ENCODE measurements at regions not wholly inside any gene's neighbourhood (a gene's known extent, or its start where the extent isn't known, plus 50 kb on each side); places are given as distances from the start of the nearest gene placed in this dataset.

DNA sequence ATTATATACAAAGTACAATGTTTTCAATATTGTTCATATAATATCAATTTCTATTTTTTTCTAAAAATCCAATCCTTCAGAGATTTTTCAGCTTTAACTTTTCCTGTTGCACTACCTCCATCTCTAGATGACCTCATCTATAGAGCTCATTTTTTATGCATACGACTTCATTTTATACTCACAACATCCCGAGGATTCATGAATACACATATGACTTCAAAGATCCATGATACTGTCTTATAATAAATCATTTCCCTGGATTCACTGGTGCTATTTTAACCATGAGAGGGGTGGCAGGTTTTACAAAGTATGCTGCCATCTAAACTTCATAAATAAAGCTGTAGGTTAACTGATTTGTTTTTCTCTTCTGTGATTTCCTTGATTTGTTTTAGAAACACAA is 694.6 kb downstream of the EPHA4 start:
- Histone ChIP-seq H2AFZ (ENCODE audit: low read length) (no peak overlapping the region), H3K27me3 (ENCODE audit: low read length) (no peaks in the 10 kb centered on the region), H3K36me3 (ENCODE audit: low read depth, low read length) (no peaks in the 10 kb centered on the region), H3K79me2 (ENCODE audit: low read length) (no peaks in the 10 kb centered on the region), H3K9me3 (ENCODE audit: low read length) (no peaks in the 10 kb centered on the region), H3K9me2 (replicated peaks; ENCODE audit: low read length) (no peaks in the 10 kb centered on the region), H3K9ac (ENCODE audit: low read length) (no peak overlapping the region), H3K4me1 (ENCODE audit: insufficient read depth, low read length) (peaks cover 9% of the 10 kb centered on the region; the same call in 1 of the 2 replicates), H4K20me1 (ENCODE audit: low read length) (no peaks in the 10 kb centered on the region), H3K27ac (ENCODE audit: low read length) (no peak overlapping the region), H3K4me3 (ENCODE audit: low read length) (no peak overlapping the region), H3F3A (ENCODE audit: low read length, unreplicated experiment) (no peaks in the 10 kb centered on the region), H3K4me2 (ENCODE audit: low read length) (no peak overlapping the region)
- intact Hi-C loops (cut with micrococcal nuclease): no loop called here
- CTCF ChIA-PET: no interaction called here
- no peak for ATAC-seq
- POLR2A ChIA-PET (ENCODE audit: unreplicated experiment): no interaction called here
- TF ChIP-seq EZH2 (IDR thresholded peaks at IDR 0.05; ENCODE audit: low read length, unreplicated experiment) (no peak), EZH2phosphoT487 (IDR thresholded peaks at IDR 0.05; ENCODE audit: borderline replicate concordance, low read length) (no peak)
- TF ChIP-seq, protein P1, sequence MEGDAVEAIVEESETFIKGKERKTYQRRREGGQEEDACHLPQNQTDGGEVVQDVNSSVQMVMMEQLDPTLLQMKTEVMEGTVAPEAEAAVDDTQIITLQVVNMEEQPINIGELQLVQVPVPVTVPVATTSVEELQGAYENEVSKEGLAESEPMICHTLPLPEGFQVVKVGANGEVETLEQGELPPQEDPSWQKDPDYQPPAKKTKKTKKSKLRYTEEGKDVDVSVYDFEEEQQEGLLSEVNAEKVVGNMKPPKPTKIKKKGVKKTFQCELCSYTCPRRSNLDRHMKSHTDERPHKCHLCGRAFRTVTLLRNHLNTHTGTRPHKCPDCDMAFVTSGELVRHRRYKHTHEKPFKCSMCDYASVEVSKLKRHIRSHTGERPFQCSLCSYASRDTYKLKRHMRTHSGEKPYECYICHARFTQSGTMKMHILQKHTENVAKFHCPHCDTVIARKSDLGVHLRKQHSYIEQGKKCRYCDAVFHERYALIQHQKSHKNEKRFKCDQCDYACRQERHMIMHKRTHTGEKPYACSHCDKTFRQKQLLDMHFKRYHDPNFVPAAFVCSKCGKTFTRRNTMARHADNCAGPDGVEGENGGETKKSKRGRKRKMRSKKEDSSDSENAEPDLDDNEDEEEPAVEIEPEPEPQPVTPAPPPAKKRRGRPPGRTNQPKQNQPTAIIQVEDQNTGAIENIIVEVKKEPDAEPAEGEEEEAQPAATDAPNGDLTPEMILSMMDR (conservative IDR thresholded peaks at IDR 0.05; ENCODE audit: low read depth, low read length): no peak
- no peak for DNase-seq
- BruUV-seq (replicated peaks): no TSS peak

- Histone ChIP-seq H3K9ac (ENCODE audit: low read length) (no peak overlapping the region), H3K27ac (ENCODE audit: low read length) (no peak overlapping the region), H3K36me3 (ENCODE audit: low read depth, low read length) (no peaks in the 10 kb centered on the region), H3K27me3 (ENCODE audit: low read length) (no peaks in the 10 kb centered on the region), H2AFZ (ENCODE audit: low read length) (no peak overlapping the region), H3F3A (ENCODE audit: low read length, unreplicated experiment) (no peaks in the 10 kb centered on the region), H3K4me3 (ENCODE audit: low read length) (no peak overlapping the region), H3K9me3 (ENCODE audit: low read length) (no peaks in the 10 kb centered on the region), H3K9me2 (replicated peaks; ENCODE audit: low read length) (no peaks in the 10 kb centered on the region), H3K79me2 (ENCODE audit: low read length) (no peaks in the 10 kb centered on the region), H3K4me1 (ENCODE audit: insufficient read depth, low read length) (peaks cover 9% of the 10 kb centered on the region; the same call in 1 of the 2 replicates), H4K20me1 (ENCODE audit: low read length) (no peaks in the 10 kb centered on the region), H3K4me2 (ENCODE audit: low read length) (no peak overlapping the region)
- TF ChIP-seq, protein P1 (conservative IDR thresholded peaks at IDR 0.05; ENCODE audit: low read depth, low read length): no peak
- TF ChIP-seq EZH2phosphoT487 (IDR thresholded peaks at IDR 0.05; ENCODE audit: borderline replicate concordance, low read length) (no peak), EZH2 (IDR thresholded peaks at IDR 0.05; ENCODE audit: low read length, unreplicated experiment) (no peak)
- no TSS peak for BruUV-seq (replicated peaks)
- intact Hi-C loops (cut with micrococcal nuclease): no loop called here
- POLR2A ChIA-PET (ENCODE audit: unreplicated experiment): no interaction called here
- DNase-seq (no peak), ATAC-seq (no peak)
- CTCF ChIA-PET: no interaction called here
Observed at GRCh38 chr2:220877897-220878296, 694.2 kb downstream of the EPHA4 start.

- Histone ChIP-seq H3K4me1 (ENCODE audit: insufficient read depth, low read length) (no peaks in the 10 kb centered on the region), H3K36me3 (ENCODE audit: low read depth, low read length) (no peaks in the 10 kb centered on the region), H3K79me2 (ENCODE audit: low read length) (no peaks in the 10 kb centered on the region), H3K4me3 (ENCODE audit: low read length) (no peak overlapping the region), H3K27me3 (ENCODE audit: low read length) (no peaks in the 10 kb centered on the region), H3K9me2 (replicated peaks; ENCODE audit: low read length) (no peaks in the 10 kb centered on the region), H3K4me2 (ENCODE audit: low read length) (no peak overlapping the region), H3K27ac (ENCODE audit: low read length) (no peak overlapping the region), H4K20me1 (ENCODE audit: low read length) (no peaks in the 10 kb centered on the region), H3K9ac (ENCODE audit: low read length) (no peak overlapping the region), H2AFZ (ENCODE audit: low read length) (peak overlapping the region; percentile 22; the same call in 1 of the 2 replicates), H3F3A (ENCODE audit: low read length, unreplicated experiment) (no peaks in the 10 kb centered on the region), H3K9me3 (ENCODE audit: low read length) (no peaks in the 10 kb centered on the region)
- no peak for ATAC-seq
- DNase-seq: no peak
- intact Hi-C loops (cut with micrococcal nuclease): no loop called here
- ChIA-PET CTCF (no interaction called here), POLR2A (ENCODE audit: unreplicated experiment) (no interaction called here)
- no peak for TF ChIP-seq EZH2 (IDR thresholded peaks at IDR 0.05; ENCODE audit: low read length, unreplicated experiment)
- TF ChIP-seq, protein P1 (conservative IDR thresholded peaks at IDR 0.05; ENCODE audit: low read depth, low read length): no peak
- TF ChIP-seq EZH2phosphoT487 (IDR thresholded peaks at IDR 0.05; ENCODE audit: borderline replicate concordance, low read length): no peak
- no TSS peak for BruUV-seq (replicated peaks)
Observed at GRCh38 chr2:220880623-220881596, 691.2 kb downstream of the EPHA4 start.
